GM18873 (cell line): ENCODE measurements at regions not wholly inside any gene's neighbourhood (a gene's known extent, or its start where the extent isn't known, plus 50 kb on each side); places are given as distances from the start of the nearest gene placed in this dataset.

Experiments used
- ATAC-seq: cut with Tn5 transposase; IDR thresholded peaks from one replicate; pipeline ENCODE4 v1.9.1; 2021; ENCODE audit warnings: mild to moderate bottlenecking, moderate library complexity, moderate number of reproducible peaks; ENCODE audit not compliant: unreplicated experiment, low FRiP score

- ATAC-seq, result peak; percentile 68
Observed at GRCh38 chr4:120977435-120977997, 55.0 kb upstream of the PRDM5 start.

- ATAC-seq, result no peak
Observed at GRCh38 chr4:120973207-120973606, 50.7 kb upstream of the PRDM5 start.
